GM18517 (cell line): ENCODE measurements at regions not wholly inside any gene's neighbourhood (a gene's known extent, or its start where the extent isn't known, plus 50 kb on each side); places are given as distances from the start of the nearest gene placed in this dataset.
"Not testable (repeated sequence)": the region's sequence is repeated elsewhere in the genome, so short reads cannot be mapped to it uniquely, and the experiment has no call there.

ENCODE experiments used
- ATAC-seq: cut with Tn5 transposase; IDR thresholded peaks from one replicate; pipeline ENCODE4 v1.9.1; 2021; ENCODE audit warnings: mild to moderate bottlenecking, moderate library complexity; ENCODE audit not compliant: unreplicated experiment

GRCh38 chr15:31433091-31433490, 106.5 kb downstream of the KLF13 start:
- ATAC-seq = no peak

GRCh38 chr15:31433574-31433973, 106.9 kb downstream of the KLF13 start:
- no peak for ATAC-seq

DNA sequence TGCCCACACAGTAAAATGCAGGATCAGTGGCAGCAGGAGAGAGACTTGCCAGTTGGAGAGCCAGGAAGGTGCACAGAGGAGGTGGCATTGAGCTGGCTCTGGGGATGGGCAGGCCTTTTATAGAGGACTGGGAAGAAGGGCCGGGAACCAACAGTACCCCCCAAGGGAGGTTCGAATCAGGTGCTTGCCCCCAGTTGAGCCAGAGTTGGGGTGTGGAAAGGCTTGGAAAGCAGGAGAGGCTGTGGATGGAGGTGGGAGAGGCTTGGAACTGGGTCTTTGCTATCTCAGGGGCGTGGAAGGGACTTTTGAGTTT, 107.6 kb downstream of the KLF13 start:
- ATAC-seq = no peak

- ATAC-seq = peak; percentile 34
Observed at GRCh38 chr15:31434588-31435260, 108.1 kb downstream of the KLF13 start.

GRCh38 chr15:31435261-31435911, 108.8 kb downstream of the KLF13 start:
- peak; percentile 62 for ATAC-seq

- ATAC-seq = no peak
Observed at GRCh38 chr15:31435912-31436628, 109.4 kb downstream of the KLF13 start.

- no peak for ATAC-seq
Observed at GRCh38 chr15:31437686-31438085, 111.1 kb downstream of the KLF13 start.

GRCh38 chr15:31438601-31439265, 112.1 kb downstream of the KLF13 start:
- no peak for ATAC-seq

DNA sequence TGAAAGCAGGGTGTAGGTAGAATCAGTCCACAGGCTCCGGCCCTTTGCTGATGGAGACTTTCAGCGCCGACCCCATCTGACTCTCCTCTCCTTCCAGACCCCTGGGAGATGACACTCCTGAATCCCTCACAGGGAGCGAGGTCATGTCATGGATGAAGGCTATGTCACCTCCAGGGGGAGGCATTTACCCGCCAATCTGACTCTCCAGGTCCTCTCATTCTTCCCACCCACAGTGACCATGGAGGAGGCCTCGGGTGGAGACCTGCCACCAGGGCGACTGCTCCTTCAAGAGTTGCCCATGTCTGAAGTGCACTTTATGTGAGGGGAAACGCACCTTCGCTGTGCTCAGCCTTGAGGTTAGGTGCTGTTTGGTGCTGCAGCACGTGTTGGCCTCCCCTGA, 112.7 kb downstream of the KLF13 start:
- ATAC-seq = no peak

DNA sequence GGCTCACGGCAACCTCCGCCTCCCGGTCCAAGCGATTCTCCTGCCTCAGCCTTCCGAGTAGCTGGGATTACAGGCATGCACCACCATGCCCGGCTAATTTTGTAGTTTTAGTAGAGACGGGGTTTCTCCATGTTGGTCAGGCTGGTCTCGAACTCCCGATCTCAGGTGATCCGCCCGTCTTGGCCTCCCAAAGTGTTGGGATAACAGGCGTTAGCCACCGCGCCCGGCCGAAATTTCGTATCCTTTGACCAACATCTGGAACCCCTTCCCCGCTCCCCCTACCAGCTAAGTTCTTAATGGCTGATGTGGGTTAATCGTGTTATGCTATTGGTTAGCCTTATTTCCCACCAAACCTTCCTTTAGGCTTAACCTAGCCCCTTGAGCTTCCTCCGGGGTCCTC, 113.6 kb downstream of the KLF13 start:
- not testable (repeated sequence) for ATAC-seq

DNA sequence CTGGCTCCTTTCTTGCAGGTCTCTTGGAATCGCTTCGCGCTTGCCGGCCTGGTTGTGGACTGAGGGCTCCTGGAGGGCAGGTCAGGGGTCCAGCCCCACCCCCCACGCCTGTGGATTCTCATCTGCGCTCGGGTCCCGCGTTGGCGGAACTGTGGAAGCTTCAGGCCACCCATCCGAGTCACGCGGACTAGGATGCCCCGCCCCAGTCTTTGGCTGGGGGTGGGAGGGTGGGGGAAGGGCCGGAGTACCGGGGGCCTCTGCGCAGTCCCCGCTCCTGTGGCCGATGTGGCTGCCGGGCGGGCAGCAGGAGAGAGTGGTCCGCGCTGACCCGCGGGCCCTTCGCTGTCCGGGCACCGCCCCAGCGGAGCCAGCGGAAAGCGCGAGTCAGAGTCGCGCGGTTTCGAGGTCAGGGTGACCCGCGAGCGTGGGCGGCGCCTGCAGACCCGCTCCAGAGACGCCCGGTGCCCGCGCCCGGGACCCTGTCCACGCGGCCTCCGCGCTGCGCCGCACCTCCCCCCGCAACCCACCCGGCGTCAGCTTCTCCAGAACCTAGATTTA, 114.2 kb downstream of the KLF13 start:
- no peak for ATAC-seq

GRCh38 chr15:31442226-31442625, 115.6 kb downstream of the KLF13 start:
- ATAC-seq = no peak

GRCh38 chr15:31442699-31443111, 116.1 kb downstream of the KLF13 start:
- ATAC-seq = no peak

DNA sequence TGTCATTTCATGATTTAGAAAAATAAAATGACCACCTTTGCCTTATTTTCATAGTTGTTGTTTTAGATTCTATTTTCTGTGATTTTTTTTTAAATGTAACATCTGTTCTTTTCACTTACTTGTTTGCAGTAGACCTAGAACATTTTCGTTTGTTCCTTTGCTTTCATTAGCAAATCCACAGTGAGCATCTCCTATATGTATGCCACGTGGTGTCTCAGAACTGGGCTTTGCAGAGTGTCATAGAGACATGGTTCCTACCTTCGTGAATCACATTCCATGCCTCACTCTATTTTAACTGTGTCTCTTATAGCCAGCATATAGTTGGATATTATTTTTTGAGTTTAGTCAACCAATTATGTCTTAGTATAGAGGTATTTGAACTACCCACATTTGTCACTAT, 118.2 kb downstream of the KLF13 start:
- peak; percentile 38 for ATAC-seq

DNA sequence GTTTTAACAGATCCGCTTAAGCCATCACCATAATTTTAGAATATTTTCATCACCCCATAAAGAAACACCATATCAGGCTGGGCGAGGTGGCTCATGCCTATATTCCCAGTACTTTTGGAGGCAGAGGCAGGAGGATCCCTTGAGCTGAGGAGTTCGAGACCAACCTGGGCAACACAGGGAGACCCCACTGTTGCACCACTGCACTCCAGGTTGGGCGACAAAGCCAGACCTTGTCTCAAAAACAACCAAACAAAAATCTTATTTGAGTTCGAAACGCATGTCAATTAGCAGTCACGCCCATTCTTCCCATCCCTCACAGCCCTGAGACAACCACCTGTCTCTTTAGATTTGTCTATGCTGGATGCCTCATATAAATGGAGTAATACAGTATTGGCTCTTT, 119.9 kb downstream of the KLF13 start:
- ATAC-seq = no peak

GRCh38 chr15:31447931-31448634, 121.4 kb downstream of the KLF13 start:
- ATAC-seq = no peak

DNA sequence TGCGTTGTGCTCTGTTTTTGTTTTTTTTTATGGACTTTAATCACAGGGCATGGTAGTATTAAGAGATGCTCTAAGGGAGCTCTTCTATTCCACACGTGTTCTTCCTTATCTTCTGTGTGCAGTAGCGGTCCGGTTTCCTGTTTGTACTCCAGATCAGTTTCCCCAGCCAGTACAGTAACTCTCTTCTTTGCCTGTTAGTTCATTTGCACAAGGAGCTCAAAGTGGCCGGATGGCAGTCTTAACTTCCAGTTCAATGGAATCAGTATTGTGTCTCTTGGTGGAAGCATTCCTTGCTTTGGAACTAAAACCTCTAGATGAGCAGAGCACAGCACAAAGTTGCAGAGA, 122.0 kb downstream of the KLF13 start:
- no peak for ATAC-seq

DNA sequence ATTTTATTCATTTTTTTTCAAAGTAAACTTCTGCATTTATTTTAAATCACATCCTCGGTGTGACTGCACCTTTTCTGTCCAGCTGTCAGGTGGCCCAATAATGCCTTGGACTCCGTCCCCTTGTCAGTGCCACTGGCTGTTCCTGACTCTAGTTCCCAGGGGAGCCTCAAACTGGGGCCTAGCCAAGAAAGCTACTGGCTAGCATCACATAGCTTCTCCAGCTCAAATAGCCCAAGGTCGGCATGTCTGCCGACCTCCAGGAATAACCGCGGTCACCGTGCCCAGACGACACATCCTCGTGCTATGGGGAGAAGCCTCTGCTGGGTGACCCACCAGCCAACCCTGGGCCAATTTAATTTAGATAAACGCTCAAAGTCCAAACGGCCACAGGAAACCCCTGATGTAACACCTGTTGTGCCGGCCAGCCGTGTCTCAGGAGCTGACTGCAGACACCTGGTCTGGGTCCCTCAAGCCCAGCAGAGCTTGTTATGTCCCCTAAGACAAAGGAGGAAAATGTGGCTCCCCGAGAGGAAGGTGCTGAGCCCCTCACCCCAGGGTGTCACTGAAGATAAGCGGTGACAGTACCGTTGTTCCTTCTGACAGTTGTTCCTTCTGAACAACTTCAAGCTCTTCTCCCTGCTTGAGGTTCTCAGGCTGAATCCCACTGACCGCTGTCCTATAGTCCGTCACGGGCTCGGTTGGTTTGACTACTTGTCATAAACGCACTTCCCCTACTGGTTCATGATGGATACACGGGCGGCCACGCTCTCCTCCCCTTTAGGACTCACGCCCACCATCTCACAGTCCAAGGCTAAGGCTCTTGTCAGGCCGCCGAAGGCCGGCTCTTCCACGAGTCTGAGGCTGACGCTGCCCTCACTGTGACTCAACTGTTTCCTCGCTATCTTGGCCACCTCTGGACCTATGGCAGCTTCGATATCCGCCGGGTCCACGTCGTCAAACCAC, 126.2 kb downstream of the KLF13 start:
- no peak for ATAC-seq

DNA sequence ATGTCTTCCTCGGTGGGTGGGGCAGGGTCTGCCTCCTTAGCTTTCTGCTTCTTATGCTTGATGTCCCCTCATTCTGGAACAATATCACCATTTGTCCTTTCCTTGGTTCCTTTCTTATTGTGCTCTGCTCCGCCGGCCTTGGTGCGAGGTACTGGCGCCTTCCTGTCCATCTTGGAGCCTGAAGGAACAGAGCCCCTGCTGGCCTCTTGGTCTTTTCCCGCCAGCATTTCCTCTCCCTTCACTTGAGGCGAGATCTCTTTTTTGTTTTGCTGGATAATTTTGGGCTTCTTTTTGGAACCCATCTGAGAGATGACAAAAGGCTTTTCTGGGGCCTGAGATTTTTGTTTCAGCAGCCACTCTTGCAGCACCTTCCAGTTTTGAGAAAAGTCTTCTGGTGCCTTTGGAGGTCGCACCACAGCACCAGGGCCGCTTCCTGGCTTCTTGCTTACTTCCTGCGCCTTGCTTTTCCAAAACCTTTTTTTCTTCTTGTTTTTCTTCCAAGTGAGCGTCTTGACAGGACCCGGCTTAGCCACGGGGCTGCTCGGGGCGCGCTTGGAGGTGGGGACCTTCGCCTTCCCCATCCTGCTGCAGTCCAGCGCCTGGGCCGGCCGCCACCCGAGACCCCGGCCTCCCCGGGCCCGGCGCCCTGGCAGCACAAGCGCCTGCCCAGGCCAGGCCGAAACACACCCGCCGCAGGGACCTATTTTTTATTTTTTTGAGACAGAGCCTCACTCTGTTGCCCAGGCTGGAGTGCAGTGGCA, 127.1 kb downstream of the KLF13 start:
- ATAC-seq = no peak
